ENCODE measurements at regions not wholly inside any gene's neighbourhood (a gene's known extent, or its start where the extent isn't known, plus 50 kb on each side); places are given as distances from the start of the nearest gene placed in this dataset.

DNA sequence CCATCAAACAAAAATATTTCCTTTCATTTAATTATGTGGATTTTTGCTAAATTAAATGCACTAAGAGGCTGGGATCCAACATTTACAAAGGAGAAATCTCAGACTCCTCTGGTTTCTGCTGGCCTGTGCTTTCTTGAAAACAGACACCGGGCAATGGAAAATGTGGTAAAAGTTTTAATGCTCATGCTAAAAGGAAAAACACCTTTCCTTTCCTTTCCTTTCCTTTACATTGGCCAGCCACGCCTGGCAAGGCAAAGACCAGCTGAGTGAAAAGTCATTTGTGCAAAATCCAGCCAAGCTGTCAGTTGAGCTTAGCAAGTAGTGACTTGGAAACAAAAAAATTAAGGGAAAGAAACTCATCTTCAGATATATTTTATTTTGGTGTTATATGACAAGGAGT, 240.3 kb downstream of the LACC1 start:
- TF ChIP-seq YY1 (IDR thresholded peaks at IDR 0.05; ENCODE audit: low read depth): no peak
- no peak for TF ChIP-seq ZBTB7A (IDR thresholded peaks at IDR 0.05; ENCODE audit: low read depth)
- TF ChIP-seq, protein P1, sequence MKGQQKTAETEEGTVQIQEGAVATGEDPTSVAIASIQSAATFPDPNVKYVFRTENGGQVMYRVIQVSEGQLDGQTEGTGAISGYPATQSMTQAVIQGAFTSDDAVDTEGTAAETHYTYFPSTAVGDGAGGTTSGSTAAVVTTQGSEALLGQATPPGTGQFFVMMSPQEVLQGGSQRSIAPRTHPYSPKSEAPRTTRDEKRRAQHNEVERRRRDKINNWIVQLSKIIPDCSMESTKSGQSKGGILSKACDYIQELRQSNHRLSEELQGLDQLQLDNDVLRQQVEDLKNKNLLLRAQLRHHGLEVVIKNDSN (IDR thresholded peaks at IDR 0.05): no peak
- TF ChIP-seq FOXM1 (IDR thresholded peaks at IDR 0.05; ENCODE audit: borderline replicate concordance, low read depth): no peak
- TF ChIP-seq, protein P2, sequence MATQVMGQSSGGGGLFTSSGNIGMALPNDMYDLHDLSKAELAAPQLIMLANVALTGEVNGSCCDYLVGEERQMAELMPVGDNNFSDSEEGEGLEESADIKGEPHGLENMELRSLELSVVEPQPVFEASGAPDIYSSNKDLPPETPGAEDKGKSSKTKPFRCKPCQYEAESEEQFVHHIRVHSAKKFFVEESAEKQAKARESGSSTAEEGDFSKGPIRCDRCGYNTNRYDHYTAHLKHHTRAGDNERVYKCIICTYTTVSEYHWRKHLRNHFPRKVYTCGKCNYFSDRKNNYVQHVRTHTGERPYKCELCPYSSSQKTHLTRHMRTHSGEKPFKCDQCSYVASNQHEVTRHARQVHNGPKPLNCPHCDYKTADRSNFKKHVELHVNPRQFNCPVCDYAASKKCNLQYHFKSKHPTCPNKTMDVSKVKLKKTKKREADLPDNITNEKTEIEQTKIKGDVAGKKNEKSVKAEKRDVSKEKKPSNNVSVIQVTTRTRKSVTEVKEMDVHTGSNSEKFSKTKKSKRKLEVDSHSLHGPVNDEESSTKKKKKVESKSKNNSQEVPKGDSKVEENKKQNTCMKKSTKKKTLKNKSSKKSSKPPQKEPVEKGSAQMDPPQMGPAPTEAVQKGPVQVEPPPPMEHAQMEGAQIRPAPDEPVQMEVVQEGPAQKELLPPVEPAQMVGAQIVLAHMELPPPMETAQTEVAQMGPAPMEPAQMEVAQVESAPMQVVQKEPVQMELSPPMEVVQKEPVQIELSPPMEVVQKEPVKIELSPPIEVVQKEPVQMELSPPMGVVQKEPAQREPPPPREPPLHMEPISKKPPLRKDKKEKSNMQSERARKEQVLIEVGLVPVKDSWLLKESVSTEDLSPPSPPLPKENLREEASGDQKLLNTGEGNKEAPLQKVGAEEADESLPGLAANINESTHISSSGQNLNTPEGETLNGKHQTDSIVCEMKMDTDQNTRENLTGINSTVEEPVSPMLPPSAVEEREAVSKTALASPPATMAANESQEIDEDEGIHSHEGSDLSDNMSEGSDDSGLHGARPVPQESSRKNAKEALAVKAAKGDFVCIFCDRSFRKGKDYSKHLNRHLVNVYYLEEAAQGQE (IDR thresholded peaks at IDR 0.05; ENCODE audit: low read depth): no peak
- TF ChIP-seq TCF12 (IDR thresholded peaks at IDR 0.05; ENCODE audit: low read depth): no peak
- no peak for TF ChIP-seq EGR1 (IDR thresholded peaks at IDR 0.05)
- TF ChIP-seq, protein P3, sequence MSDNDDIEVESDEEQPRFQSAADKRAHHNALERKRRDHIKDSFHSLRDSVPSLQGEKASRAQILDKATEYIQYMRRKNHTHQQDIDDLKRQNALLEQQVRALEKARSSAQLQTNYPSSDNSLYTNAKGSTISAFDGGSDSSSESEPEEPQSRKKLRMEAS (IDR thresholded peaks at IDR 0.05): no peak
- TF ChIP-seq CREB1 (IDR thresholded peaks at IDR 0.05; ENCODE audit: low read depth): no peak
- TF ChIP-seq TEAD4 (IDR thresholded peaks at IDR 0.05): no peak
- no peak for TF ChIP-seq NFIC (IDR thresholded peaks at IDR 0.05)
- no peak for TF ChIP-seq CEBPB (IDR thresholded peaks at IDR 0.05)
- TF ChIP-seq TAF1 (IDR thresholded peaks at IDR 0.05; ENCODE audit: low read depth): no peak
- TF ChIP-seq RAD21 (IDR thresholded peaks at IDR 0.05; ENCODE audit: low read depth): no peak
- no peak for TF ChIP-seq EP300 (IDR thresholded peaks at IDR 0.05; ENCODE audit: borderline replicate concordance)

DNA sequence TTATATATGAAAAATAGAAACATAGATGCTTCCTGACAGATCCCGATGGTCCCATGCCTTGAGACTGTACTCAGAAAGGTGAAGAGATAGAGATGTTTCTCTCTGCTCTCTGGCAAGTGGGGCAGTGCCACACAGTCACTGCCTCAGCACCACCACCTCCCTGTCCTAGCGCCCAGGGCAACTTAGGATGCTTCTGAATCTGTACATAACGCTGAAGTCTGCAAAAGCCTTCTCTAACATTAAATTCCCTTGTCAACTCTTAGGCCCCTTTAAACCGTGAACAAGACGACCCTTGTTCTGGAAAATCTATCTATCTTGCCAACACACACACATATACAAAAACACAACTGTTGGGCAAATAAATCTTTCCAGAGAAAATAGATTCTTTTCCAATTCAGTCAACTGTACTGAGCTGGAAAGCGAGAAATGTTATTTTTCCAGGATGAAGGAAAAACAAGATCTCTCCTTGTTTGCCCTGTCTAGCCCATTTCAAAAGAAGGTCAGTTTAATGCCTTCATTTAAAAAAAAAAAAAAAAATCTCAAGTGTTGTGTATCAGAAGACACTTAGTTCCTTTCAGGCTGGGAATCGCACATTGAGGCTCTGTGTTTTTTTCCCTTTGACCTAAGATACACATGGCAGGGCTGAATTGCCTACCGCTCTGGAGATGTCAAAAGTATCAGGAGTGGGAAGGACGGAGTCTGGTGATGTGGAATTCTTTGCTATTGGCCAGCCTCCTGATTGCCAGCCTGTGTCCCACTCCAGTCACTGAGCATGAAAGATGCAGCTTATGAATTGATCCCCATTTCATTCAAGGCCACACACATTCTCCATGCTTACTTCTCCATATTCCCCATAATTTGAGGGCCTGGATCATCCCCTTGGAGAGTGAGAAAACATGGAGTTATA, 241.4 kb downstream of the LACC1 start:
- no peak for TF ChIP-seq TCF12 (IDR thresholded peaks at IDR 0.05; ENCODE audit: low read depth)
- TF ChIP-seq, protein P2 (IDR thresholded peaks at IDR 0.05; ENCODE audit: low read depth): no peak
- no peak for TF ChIP-seq TAF1 (IDR thresholded peaks at IDR 0.05; ENCODE audit: low read depth)
- no peak for TF ChIP-seq RAD21 (IDR thresholded peaks at IDR 0.05; ENCODE audit: low read depth)
- TF ChIP-seq, protein P3 (IDR thresholded peaks at IDR 0.05): no peak
- TF ChIP-seq CREB1 (IDR thresholded peaks at IDR 0.05; ENCODE audit: low read depth): no peak
- no peak for TF ChIP-seq FOXM1 (IDR thresholded peaks at IDR 0.05; ENCODE audit: borderline replicate concordance, low read depth)
- no peak for TF ChIP-seq ZBTB7A (IDR thresholded peaks at IDR 0.05; ENCODE audit: low read depth)
- TF ChIP-seq EP300 (IDR thresholded peaks at IDR 0.05; ENCODE audit: borderline replicate concordance): no peak
- TF ChIP-seq YY1 (IDR thresholded peaks at IDR 0.05; ENCODE audit: low read depth): no peak
- TF ChIP-seq CEBPB (IDR thresholded peaks at IDR 0.05): no peak
- TF ChIP-seq, protein P1 (IDR thresholded peaks at IDR 0.05): no peak
- TF ChIP-seq TEAD4 (IDR thresholded peaks at IDR 0.05): no peak
- no peak for TF ChIP-seq NFIC (IDR thresholded peaks at IDR 0.05)
- no peak for TF ChIP-seq EGR1 (IDR thresholded peaks at IDR 0.05)

DNA sequence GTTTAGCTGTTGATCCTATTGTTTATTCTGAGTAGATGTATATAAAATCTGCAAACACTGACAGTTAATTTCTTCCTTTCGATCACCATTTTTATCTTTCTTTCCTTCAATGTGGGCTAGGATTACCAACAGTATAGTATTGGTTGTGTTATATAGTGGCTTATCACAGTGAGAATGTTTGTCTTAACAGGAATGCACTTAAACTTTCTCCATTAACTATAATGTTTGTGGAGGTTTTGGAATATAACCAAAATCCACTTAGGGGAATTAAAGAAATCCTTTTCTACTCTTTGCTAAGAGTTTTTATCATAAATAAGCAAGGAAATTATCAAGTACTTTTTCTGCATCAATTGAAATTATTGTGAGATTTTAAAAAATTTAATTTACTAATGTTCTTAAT, 244.6 kb downstream of the LACC1 start:
- TF ChIP-seq NFIC (IDR thresholded peaks at IDR 0.05) (no peak), CREB1 (IDR thresholded peaks at IDR 0.05; ENCODE audit: low read depth) (no peak), RAD21 (IDR thresholded peaks at IDR 0.05; ENCODE audit: low read depth) (no peak), TCF12 (IDR thresholded peaks at IDR 0.05; ENCODE audit: low read depth) (no peak), EP300 (IDR thresholded peaks at IDR 0.05; ENCODE audit: borderline replicate concordance) (no peak)
- TF ChIP-seq, protein P2 (IDR thresholded peaks at IDR 0.05; ENCODE audit: low read depth): no peak

DNA sequence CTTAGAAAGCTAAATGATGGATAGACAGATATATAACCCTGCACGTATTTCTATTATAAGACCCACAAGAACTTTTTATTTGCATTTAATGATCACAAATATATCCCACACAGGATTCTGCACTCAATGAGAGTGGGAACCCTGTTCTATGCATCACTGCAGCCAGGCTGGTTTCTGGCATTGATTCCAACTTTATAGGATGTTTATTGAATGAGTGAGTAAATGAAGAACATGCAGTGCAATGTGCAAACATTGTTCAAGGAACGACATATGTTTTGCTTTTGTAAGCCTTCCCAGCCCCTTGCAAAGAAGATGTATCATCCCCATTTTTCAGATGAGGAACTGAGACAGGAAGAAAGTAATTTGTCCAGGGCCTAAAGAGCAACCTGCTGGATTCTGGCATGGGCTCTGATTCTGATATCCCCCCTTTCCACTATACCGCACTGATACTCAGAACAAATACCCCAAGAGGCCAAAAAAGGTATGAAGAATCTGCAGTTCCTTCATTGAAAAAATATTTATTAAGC, 246.3 kb downstream of the LACC1 start:
- TF ChIP-seq NFIC (IDR thresholded peaks at IDR 0.05) (no peak), ZBTB7A (IDR thresholded peaks at IDR 0.05; ENCODE audit: low read depth) (no peak), RAD21 (IDR thresholded peaks at IDR 0.05; ENCODE audit: low read depth) (no peak), EGR1 (IDR thresholded peaks at IDR 0.05) (no peak), EP300 (IDR thresholded peaks at IDR 0.05; ENCODE audit: borderline replicate concordance) (no peak), CREB1 (IDR thresholded peaks at IDR 0.05; ENCODE audit: low read depth) (no peak), YY1 (IDR thresholded peaks at IDR 0.05; ENCODE audit: low read depth) (no peak), TCF12 (IDR thresholded peaks at IDR 0.05; ENCODE audit: low read depth) (no peak), TAF1 (IDR thresholded peaks at IDR 0.05; ENCODE audit: low read depth) (no peak), CEBPB (IDR thresholded peaks at IDR 0.05) (no peak), FOXM1 (IDR thresholded peaks at IDR 0.05; ENCODE audit: borderline replicate concordance, low read depth) (no peak), TEAD4 (IDR thresholded peaks at IDR 0.05) (no peak)
- TF ChIP-seq, protein P3 (IDR thresholded peaks at IDR 0.05): no peak
- TF ChIP-seq, protein P1 (IDR thresholded peaks at IDR 0.05): no peak
- TF ChIP-seq, protein P2 (IDR thresholded peaks at IDR 0.05; ENCODE audit: low read depth): no peak
